ENCODE measurements at regions not wholly inside any gene's neighbourhood (a gene's known extent, or its start where the extent isn't known, plus 50 kb on each side); places are given as distances from the start of the nearest gene placed in this dataset.

DNA sequence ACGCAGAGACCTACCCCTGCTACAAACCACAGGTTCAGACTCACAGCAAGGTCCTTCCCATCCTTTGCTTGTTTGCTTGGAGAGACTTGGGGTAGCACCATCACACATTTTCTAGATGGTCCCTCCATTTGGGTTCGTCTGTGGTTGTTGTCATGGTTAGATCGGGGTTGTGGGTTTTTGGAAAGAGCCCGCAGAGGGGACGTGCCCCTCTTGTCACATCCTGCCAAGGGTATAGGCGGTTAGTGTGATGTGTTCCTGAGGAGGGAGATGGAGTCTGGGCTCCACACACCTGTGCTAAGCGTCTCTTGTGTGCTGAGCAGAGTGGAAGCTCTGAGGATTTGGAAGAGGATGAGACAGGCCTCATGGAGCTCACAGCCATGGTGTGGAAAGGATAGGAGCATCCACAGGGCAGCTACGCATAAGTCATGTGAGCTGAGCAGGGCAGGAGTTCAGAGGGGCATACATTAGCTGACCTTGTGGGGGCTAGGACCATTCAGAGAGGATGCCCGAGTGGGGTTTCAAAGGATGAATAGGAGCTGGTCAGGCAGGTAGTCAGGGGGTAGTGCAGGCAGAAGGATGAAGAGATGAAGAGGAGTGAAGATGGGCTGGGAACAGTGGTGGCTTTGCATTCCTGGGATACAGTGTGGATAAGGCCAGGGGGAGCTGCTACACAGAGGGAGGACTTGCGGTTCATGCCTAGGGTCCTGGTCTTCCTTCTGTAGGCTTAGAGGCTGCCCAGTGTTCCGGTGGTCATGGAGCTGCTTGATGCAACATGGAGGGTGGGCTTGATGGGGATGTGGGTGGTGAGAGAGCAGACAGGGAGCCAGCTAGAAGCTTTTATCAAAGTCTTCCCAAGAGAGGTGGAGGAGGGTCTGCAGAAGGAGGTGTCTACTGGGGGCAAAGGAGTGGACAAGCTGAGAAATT is 62.9 kb downstream of the ACKR3 start:
- H3K4me1 ChIP-seq (ENCODE audit: control insufficient read depth in 2 of 2, insufficient read depth in 2 of 2, low read length in 2 of 2): no peaks in the 10 kb centered on the region
- H3K27ac Mint-ChIP-seq: peak overlapping the region in 1 of 9 donors; percentile 12
- H3K4me3 Mint-ChIP-seq: no peak overlapping the region

GRCh38 chr2:236633219-236633570 is 63.6 kb downstream of the ACKR3 start:
- ChIA-PET CTCF (no interaction called here), POLR2A (no interaction called here)
- H3K4me3 ChIP-seq (ENCODE audit: low read length): no peak overlapping the region
- H3K36me3 ChIP-seq (ENCODE audit: control insufficient read depth in 2 of 3, insufficient read depth in 3 of 3, low read length in 3 of 3): no peaks in the 10 kb centered on the region
- intact Hi-C loops (cut with micrococcal nuclease): no loop called here
- Mint-ChIP-seq H3K36me3 (no peaks in the 10 kb centered on the region), H3K9me3 (no peaks in the 10 kb centered on the region), H3K4me3 (no peak overlapping the region), H3K27ac (no peak overlapping the region), H3K27me3 (peaks cover 0 to 16% (median 0%) of the 10 kb centered on the region in 5 donors), H3K4me1 (peaks cover 0 to 2% (median 0%) of the 10 kb centered on the region in 7 donors)
- no peaks in the 10 kb centered on the region for H3K27me3 ChIP-seq (ENCODE audit: control insufficient read depth in 2 of 2, insufficient read depth in 2 of 2, low read length in 2 of 2)
- no peak for ATAC-seq
- H3K4me1 ChIP-seq (ENCODE audit: control insufficient read depth in 2 of 2, insufficient read depth in 2 of 2, low read length in 2 of 2): no peaks in the 10 kb centered on the region
- H3K9me3 ChIP-seq (ENCODE audit: control insufficient read depth in 2 of 3, low read length in 3 of 3): no peaks in the 10 kb centered on the region
- no peak for DNase-seq
- H3K27ac ChIP-seq (ENCODE audit: low read depth, low read length): no peak overlapping the region

More for the DNA sequence above, 62.9 kb downstream of the ACKR3 start:
- peaks cover 0 to 11% (median 0%) of the 10 kb centered on the region in 5 donors for H3K27me3 Mint-ChIP-seq
- H3K4me1 Mint-ChIP-seq: peaks cover 0 to 2% (median 0%) of the 10 kb centered on the region in 7 donors
- DNase-seq: no peak
- no peaks in the 10 kb centered on the region for H3K36me3 ChIP-seq (ENCODE audit: control insufficient read depth in 2 of 3, insufficient read depth in 3 of 3, low read length in 3 of 3)
- no peak overlapping the region for H3K27ac ChIP-seq (ENCODE audit: low read depth, low read length)
- CTCF ChIA-PET: no interaction called here
- H3K36me3 Mint-ChIP-seq: no peaks in the 10 kb centered on the region
- POLR2A ChIA-PET: no interaction called here
- no peaks in the 10 kb centered on the region for H3K27me3 ChIP-seq (ENCODE audit: control insufficient read depth in 2 of 2, insufficient read depth in 2 of 2, low read length in 2 of 2)
- no peaks in the 10 kb centered on the region for H3K9me3 ChIP-seq (ENCODE audit: control insufficient read depth in 2 of 3, low read length in 3 of 3)
- no peak for ATAC-seq
- no peaks in the 10 kb centered on the region for H3K9me3 Mint-ChIP-seq
- H3K4me3 ChIP-seq (ENCODE audit: low read length): no peak overlapping the region
- intact Hi-C loops (cut with micrococcal nuclease): no loop called here

GRCh38 chr2:236633775-236634560 is 64.3 kb downstream of the ACKR3 start:
- ChIA-PET CTCF (no interaction called here), POLR2A (no interaction called here)
- Mint-ChIP-seq H3K27ac (no peak overlapping the region), H3K9me3 (no peaks in the 10 kb centered on the region), H3K4me1 (peaks cover 0 to 2% (median 0%) of the 10 kb centered on the region in 7 donors), H3K4me3 (no peak overlapping the region), H3K27me3 (peaks cover 0 to 17% (median 0%) of the 10 kb centered on the region in 5 donors), H3K36me3 (no peaks in the 10 kb centered on the region)
- Histone ChIP-seq H3K36me3 (ENCODE audit: control insufficient read depth in 2 of 3, insufficient read depth in 3 of 3, low read length in 3 of 3) (no peaks in the 10 kb centered on the region), H3K9me3 (ENCODE audit: control insufficient read depth in 2 of 3, low read length in 3 of 3) (no peaks in the 10 kb centered on the region), H3K27ac (ENCODE audit: low read depth, low read length) (no peak overlapping the region), H3K27me3 (ENCODE audit: control insufficient read depth in 2 of 2, insufficient read depth in 2 of 2, low read length in 2 of 2) (no peaks in the 10 kb centered on the region), H3K4me1 (ENCODE audit: control insufficient read depth in 2 of 2, insufficient read depth in 2 of 2, low read length in 2 of 2) (no peaks in the 10 kb centered on the region), H3K4me3 (ENCODE audit: low read length) (no peak overlapping the region)
- ATAC-seq (no peak), DNase-seq (no peak)
- intact Hi-C loops (cut with micrococcal nuclease): no loop called here

GRCh38 chr2:236636261-236636660 is 66.6 kb downstream of the ACKR3 start:
- peaks cover 0 to 2% (median 0%) of the 10 kb centered on the region in 7 donors for H3K4me1 Mint-ChIP-seq
- no peaks in the 10 kb centered on the region for H3K36me3 ChIP-seq (ENCODE audit: control insufficient read depth in 2 of 3, insufficient read depth in 3 of 3, low read length in 3 of 3)
- H3K27me3 Mint-ChIP-seq: peaks cover 0 to 26% (median 0%) of the 10 kb centered on the region in 5 donors
- no peak overlapping the region for H3K27ac ChIP-seq (ENCODE audit: low read depth, low read length)
- peaks cover 0 to 3% (median 0%) of the 10 kb centered on the region in 11 donors for H3K9me3 Mint-ChIP-seq
- ATAC-seq (no peak), DNase-seq (no peak)
- ChIA-PET POLR2A (no interaction called here), CTCF (no interaction called here)
- no peak overlapping the region for H3K4me3 Mint-ChIP-seq
- H3K27ac Mint-ChIP-seq: no peak overlapping the region
- peaks cover 0 to 3% (median 0%) of the 10 kb centered on the region in 5 donors for H3K36me3 Mint-ChIP-seq
- H3K27me3 ChIP-seq (ENCODE audit: control insufficient read depth in 2 of 2, insufficient read depth in 2 of 2, low read length in 2 of 2): no peaks in the 10 kb centered on the region
- no peaks in the 10 kb centered on the region for H3K9me3 ChIP-seq (ENCODE audit: control insufficient read depth in 2 of 3, low read length in 3 of 3)
- intact Hi-C loops (cut with micrococcal nuclease): no loop called here
- no peaks in the 10 kb centered on the region for H3K4me1 ChIP-seq (ENCODE audit: control insufficient read depth in 2 of 2, insufficient read depth in 2 of 2, low read length in 2 of 2)
- no peak overlapping the region for H3K4me3 ChIP-seq (ENCODE audit: low read length)

DNA sequence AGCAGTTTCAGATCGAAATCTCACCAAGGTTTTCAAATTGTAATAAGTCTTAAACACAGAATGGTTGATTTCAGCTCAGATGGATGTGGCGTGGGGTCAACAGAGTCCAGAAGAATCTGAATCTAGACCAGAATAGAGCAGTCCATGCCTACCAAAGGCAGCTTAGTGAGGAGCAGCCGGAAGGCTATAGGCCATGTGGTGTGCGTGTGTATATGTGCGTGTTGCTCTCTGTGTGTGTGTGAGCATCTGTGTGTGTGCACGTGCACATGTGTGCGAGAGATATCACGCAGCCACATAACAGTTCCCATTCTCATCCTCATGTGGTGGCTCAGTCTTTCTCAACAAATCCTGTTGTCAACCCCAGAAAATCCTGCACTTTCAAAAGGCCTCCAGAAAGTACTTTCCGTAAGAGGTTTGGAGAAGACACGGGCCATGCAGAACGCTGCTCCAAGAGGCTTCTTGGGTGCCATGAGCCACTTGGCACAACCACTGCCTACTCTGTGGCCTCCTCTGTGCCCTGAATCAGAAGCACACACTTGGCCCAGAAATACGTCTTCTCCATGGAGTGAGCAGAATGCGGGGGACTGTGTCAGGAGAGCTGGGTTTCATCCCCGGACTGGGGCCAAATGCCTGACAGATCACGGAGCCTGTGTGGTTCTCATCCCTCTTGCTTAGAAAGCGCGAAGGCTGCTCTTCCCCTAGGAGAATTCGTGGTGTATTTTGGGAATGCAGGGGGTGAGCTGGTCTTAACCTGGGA is 67.3 kb downstream of the ACKR3 start:
- ATAC-seq: no peak
- H3K36me3 ChIP-seq (ENCODE audit: control insufficient read depth in 2 of 3, insufficient read depth in 3 of 3, low read length in 3 of 3): no peaks in the 10 kb centered on the region
- intact Hi-C loops (cut with micrococcal nuclease): no loop called here
- Mint-ChIP-seq H3K4me3 (no peak overlapping the region), H3K27ac (no peak overlapping the region), H3K27me3 (peaks cover 0 to 26% (median 6%) of the 10 kb centered on the region in 5 donors), H3K9me3 (peaks cover 0 to 4% (median 0%) of the 10 kb centered on the region in 11 donors), H3K4me1 (peaks cover 0 to 2% (median 0%) of the 10 kb centered on the region in 7 donors), H3K36me3 (peaks cover 0 to 3% (median 0%) of the 10 kb centered on the region in 5 donors)
- ChIA-PET POLR2A (no interaction called here), CTCF (no interaction called here)
- no peaks in the 10 kb centered on the region for H3K9me3 ChIP-seq (ENCODE audit: control insufficient read depth in 2 of 3, low read length in 3 of 3)
- H3K4me1 ChIP-seq (ENCODE audit: control insufficient read depth in 2 of 2, insufficient read depth in 2 of 2, low read length in 2 of 2): no peaks in the 10 kb centered on the region
- no peak overlapping the region for H3K27ac ChIP-seq (ENCODE audit: low read depth, low read length)
- DNase-seq: no peak
- no peak overlapping the region for H3K4me3 ChIP-seq (ENCODE audit: low read length)
- H3K27me3 ChIP-seq (ENCODE audit: control insufficient read depth in 2 of 2, insufficient read depth in 2 of 2, low read length in 2 of 2): no peaks in the 10 kb centered on the region

DNA sequence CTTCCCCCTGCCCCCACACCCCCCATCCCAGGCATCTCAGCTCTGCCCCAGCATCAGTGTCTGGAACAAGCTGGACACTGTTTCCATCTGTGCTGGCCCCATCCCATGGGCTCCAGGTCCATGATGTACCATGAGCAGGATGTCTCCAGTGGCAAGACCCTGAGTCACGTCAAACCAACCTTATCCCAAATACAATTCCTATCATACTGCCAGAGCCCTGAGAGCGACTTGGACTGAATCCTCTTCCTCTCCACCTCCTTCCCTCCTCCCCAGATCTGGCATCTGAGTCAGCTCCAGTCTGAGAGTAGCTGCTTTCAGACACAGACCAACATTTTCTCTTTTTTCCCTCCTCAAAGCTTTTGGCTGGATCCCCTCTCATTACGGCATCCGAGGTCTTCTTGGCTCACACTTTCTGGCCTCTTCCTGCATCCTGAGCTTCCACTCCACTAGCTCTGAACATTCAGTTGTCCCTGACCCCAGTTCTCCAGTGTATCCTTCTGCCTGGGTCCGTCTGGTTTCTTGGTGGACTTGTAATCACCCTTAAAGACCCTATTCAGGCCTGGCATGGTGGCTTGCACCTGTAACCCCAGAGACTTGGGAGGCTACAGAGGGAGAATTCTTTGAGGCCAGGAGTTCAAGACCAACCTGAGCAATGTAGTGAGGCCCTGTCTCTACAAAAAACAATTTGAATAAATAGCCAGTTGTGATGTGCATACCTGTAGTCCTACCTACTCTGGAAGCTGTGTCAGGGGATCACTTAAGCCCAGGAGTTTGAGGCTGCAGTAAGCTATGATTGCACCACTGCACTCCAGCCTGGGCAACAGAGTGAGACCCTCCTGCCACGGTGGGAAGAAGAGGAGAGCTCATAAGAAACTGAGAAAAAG is 68.3 kb downstream of the ACKR3 start:
- peak overlapping the region in 2 of 9 donors; percentile 7 to 33 for H3K27ac Mint-ChIP-seq
- Histone ChIP-seq H3K27ac (ENCODE audit: low read depth, low read length) (no peak overlapping the region), H3K9me3 (ENCODE audit: control insufficient read depth in 2 of 3, low read length in 3 of 3) (no peaks in the 10 kb centered on the region), H3K4me3 (ENCODE audit: low read length) (no peak overlapping the region), H3K4me1 (ENCODE audit: control insufficient read depth in 2 of 2, insufficient read depth in 2 of 2, low read length in 2 of 2) (no peaks in the 10 kb centered on the region), H3K36me3 (ENCODE audit: control insufficient read depth in 2 of 3, insufficient read depth in 3 of 3, low read length in 3 of 3) (no peaks in the 10 kb centered on the region), H3K27me3 (ENCODE audit: control insufficient read depth in 2 of 2, insufficient read depth in 2 of 2, low read length in 2 of 2) (no peaks in the 10 kb centered on the region)
- peaks cover 0 to 3% (median 0%) of the 10 kb centered on the region in 5 donors for H3K36me3 Mint-ChIP-seq
- H3K9me3 Mint-ChIP-seq: peaks cover 0 to 4% (median 0%) of the 10 kb centered on the region in 11 donors
- ChIA-PET CTCF (no interaction called here), POLR2A (no interaction called here)
- H3K4me1 Mint-ChIP-seq: no peaks in the 10 kb centered on the region
- no peak for DNase-seq
- peaks cover 2 to 24% (median 8%) of the 10 kb centered on the region in 5 donors for H3K27me3 Mint-ChIP-seq
- no peak for ATAC-seq
- intact Hi-C loops (cut with micrococcal nuclease): no loop called here
- peak overlapping the region in 1 of 10 donors; percentile 59 for H3K4me3 Mint-ChIP-seq
